ENCODE measurements at regions not wholly inside any gene's neighbourhood (a gene's known extent, or its start where the extent isn't known, plus 50 kb on each side); places are given as distances from the start of the nearest gene placed in this dataset.

GRCh38 chr3:72242326-72242725 lies 457.4 kb upstream of the PROK2 start:
- Histone ChIP-seq H3K36me3 (no peaks in the 10 kb centered on the region), H3K4me3 (no peak overlapping the region), H3K9me3 (no peaks in the 10 kb centered on the region), H3K27me3 (ENCODE audit: low read depth) (no peaks in the 10 kb centered on the region), H3K27ac (no peak overlapping the region), H3K4me1 (peaks cover 20% of the 10 kb centered on the region)
- intact Hi-C loops (cut with DNase I) = no loop called here
- TF ChIP-seq, protein P1, sequence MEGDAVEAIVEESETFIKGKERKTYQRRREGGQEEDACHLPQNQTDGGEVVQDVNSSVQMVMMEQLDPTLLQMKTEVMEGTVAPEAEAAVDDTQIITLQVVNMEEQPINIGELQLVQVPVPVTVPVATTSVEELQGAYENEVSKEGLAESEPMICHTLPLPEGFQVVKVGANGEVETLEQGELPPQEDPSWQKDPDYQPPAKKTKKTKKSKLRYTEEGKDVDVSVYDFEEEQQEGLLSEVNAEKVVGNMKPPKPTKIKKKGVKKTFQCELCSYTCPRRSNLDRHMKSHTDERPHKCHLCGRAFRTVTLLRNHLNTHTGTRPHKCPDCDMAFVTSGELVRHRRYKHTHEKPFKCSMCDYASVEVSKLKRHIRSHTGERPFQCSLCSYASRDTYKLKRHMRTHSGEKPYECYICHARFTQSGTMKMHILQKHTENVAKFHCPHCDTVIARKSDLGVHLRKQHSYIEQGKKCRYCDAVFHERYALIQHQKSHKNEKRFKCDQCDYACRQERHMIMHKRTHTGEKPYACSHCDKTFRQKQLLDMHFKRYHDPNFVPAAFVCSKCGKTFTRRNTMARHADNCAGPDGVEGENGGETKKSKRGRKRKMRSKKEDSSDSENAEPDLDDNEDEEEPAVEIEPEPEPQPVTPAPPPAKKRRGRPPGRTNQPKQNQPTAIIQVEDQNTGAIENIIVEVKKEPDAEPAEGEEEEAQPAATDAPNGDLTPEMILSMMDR (IDR thresholded peaks at IDR 0.05) = no peak
- DNase-seq = no peak
- no peak for ATAC-seq

GRCh38 chr3:72241525-72241924 lies 456.6 kb upstream of the PROK2 start:
- Histone ChIP-seq H3K36me3 (no peaks in the 10 kb centered on the region), H3K4me3 (no peak overlapping the region), H3K9me3 (no peaks in the 10 kb centered on the region), H3K27ac (no peak overlapping the region), H3K27me3 (ENCODE audit: low read depth) (no peaks in the 10 kb centered on the region), H3K4me1 (peaks cover 20% of the 10 kb centered on the region)
- ATAC-seq = no peak
- TF ChIP-seq, protein P1 (IDR thresholded peaks at IDR 0.05) = no peak
- intact Hi-C loops (cut with DNase I) = no loop called here
- no peak for DNase-seq

- intact Hi-C loops (cut with DNase I) = no loop called here
- Histone ChIP-seq H3K27ac (no peak overlapping the region), H3K36me3 (no peaks in the 10 kb centered on the region), H3K4me3 (no peak overlapping the region), H3K9me3 (no peaks in the 10 kb centered on the region), H3K4me1 (peaks cover 16% of the 10 kb centered on the region), H3K27me3 (ENCODE audit: low read depth) (no peaks in the 10 kb centered on the region)
- ATAC-seq (no peak), DNase-seq (no peak)
- TF ChIP-seq, protein P1 (IDR thresholded peaks at IDR 0.05) = no peak
Measured at GRCh38 chr3:72240531-72240930, 455.6 kb upstream of the PROK2 start.

DNA sequence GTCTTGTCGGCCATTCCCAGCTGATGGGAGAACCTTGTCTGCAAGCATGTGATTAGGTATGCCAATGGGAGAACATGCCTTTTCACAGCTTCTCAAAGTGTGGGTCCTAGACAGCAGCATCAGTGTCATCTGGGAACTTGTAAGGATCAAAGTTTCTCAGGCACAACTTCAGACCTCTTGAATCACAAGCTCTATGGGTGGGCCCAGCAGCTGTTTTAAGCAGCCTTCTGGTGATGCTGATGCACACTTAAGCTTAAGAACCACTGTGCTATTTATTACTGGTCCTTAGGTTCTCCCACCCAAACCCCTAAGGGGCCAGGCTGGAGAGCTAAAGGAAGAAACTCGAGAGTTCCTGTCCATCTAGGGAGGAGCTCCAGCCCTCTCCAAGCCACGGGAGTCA lies 453.9 kb upstream of the PROK2 start:
- Histone ChIP-seq H3K4me1 (peaks cover 7% of the 10 kb centered on the region), H3K4me3 (no peak overlapping the region), H3K27me3 (ENCODE audit: low read depth) (no peaks in the 10 kb centered on the region), H3K27ac (no peak overlapping the region), H3K9me3 (no peaks in the 10 kb centered on the region), H3K36me3 (no peaks in the 10 kb centered on the region)
- intact Hi-C loops (cut with DNase I) = no loop called here
- TF ChIP-seq, protein P1 (IDR thresholded peaks at IDR 0.05) = no peak
- no peak for ATAC-seq
- DNase-seq = no peak

DNA sequence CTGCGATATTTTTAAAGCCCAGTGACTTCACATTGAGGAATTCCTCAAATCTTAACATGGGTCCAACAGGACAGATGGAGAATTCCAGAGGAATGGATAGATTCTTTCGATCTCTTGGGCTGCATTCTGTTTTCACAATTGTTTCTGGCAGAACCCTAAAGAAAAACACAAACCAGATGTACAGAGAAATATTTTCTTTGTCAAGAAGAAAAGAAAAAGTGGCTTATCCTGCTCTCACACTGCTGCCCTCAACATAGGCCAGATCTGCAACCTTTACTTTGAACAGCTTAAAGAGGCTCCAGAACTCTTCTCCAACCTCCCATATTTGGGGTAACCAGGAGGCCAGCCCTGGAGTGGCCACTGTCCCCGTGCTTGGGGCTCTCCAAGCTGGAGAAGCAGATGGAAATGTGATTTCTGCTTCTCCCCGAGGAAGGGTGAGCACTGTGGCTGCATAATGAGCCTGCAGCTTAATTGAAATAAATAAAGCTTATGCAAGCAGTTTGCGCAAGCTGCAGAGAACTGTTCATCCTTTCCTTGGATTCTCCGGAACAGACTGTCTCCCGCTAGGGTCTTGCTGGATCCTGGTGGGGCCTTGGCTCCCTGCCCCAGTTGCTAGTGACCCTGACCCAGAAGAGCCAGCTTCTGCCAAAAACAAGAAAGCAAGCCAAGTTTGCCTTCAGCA lies 453.2 kb upstream of the PROK2 start:
- TF ChIP-seq, protein P1 (IDR thresholded peaks at IDR 0.05) = no peak
- H3K9me3 ChIP-seq = no peaks in the 10 kb centered on the region
- H3K4me1 ChIP-seq = peaks cover 7% of the 10 kb centered on the region
- no peaks in the 10 kb centered on the region for H3K36me3 ChIP-seq
- ATAC-seq (peak in 1 of 2 donors; percentile 8), DNase-seq (no peak)
- no peak overlapping the region for H3K27ac ChIP-seq
- no peak overlapping the region for H3K4me3 ChIP-seq
- intact Hi-C loops (cut with DNase I) = no loop called here
- H3K27me3 ChIP-seq (ENCODE audit: low read depth) = no peaks in the 10 kb centered on the region
